Pancreas (tissue), 10 donors: ENCODE measurements at regions not wholly inside any gene's neighbourhood (a gene's known extent, or its start where the extent isn't known, plus 50 kb on each side); places are given as distances from the start of the nearest gene placed in this dataset.

ENCODE experiments used
- ATAC-seq, 4 donors: fragments of 200-7000 bp; cut with Tn5 transposase; one replicate each; pipeline versions ENCODE4 v1.8.0 to v1.9.1; 2020; ENCODE audit warnings: mild to moderate bottlenecking in 4 of 4, moderate library complexity in 4 of 4
- DNase-seq, 6 donors: peaks; one replicate each; pipeline ENCODE4 v3.0.0-alpha.2; 2020
- FAIRE-seq: peaks from 2 replicates; lab custom pipeline; 2012; peaks lifted over from hg19 to GRCh38; lab: Jason Lieb, UNC
- H3K27ac ChIP-seq, 4 donors: fragments of 200-600 bp; sonication (generic); 1 replicate in 3 of 4; 2 replicates in 1 of 4; pipeline versions ENCODE4 v1.5.0 to v1.8.0; 2020
- H3K27me3 ChIP-seq, 4 donors: fragments of 200-600 bp; one replicate each; pipeline ENCODE4 v1.8.0; 2021
- H3K36me3 ChIP-seq, 3 donors: fragments of 200-600 bp; sonication (generic) in 1 of 3; one replicate each; pipeline versions ENCODE4 v1.5.0 to v1.8.0; 2020 to 2021
- H3K4me1 ChIP-seq, 3 donors: fragments of 200-600 bp; one replicate each; pipeline ENCODE4 v1.8.0; 2021
- H3K4me3 ChIP-seq, 4 donors: fragments of 200-600 bp; sonication (generic) in 2 of 4; one replicate each; pipeline versions ENCODE4 v1.5.0 to v1.8.0; 2020 to 2021
- H3K9me3 ChIP-seq, 4 donors: fragments of 200-600 bp; one replicate each; pipeline ENCODE4 v1.8.0; 2021
- CTCF ChIP-seq, 4 donors: fragments of 200-600 bp; sonication (generic) in 3 of 4; IDR thresholded peaks; one replicate each; pipeline versions ENCODE4 v1.5.0 to v1.8.0; 2021; ENCODE audit warnings: antibody characterized with exemption in 4 of 4
- WGBS, 2 donors: extraction: QIAGEN DNeasy Blood & Tissue Kit; methylation state at CpG; one replicate each; pipeline ENCODE4 v1.1.7; 2013; 5-methylcytosine and 5-hydroxymethylcytosine counted together
- intact Hi-C, 3 donors: fragments of 100-400 bp; cut with DNase I; formaldehyde crosslinking; loops; one replicate each; pipeline versions ENCODE4 v1.11.1 to v1.14.2; 2022
- donor health status: healthy with polysubstance abuse.
- donor health status: DM: no; HTN: no; CAD: no; lungs with moderate emphysema.
- donor health status: DM: no; HTN: no; CAD: no.
- donor health status: control.
- donor health status: control.
- donor health status: Bipolar disorder and iron deficiency.
- donor health status: DM: yes; HTN: yes; CAD: no.
- donor health status: DM: no; HTN: no; CAD: no.
- donor health status: DM: no; HTN: no; CAD: no.
- donor health status: DM: yes; HTN: yes; CAD: no.

DNA sequence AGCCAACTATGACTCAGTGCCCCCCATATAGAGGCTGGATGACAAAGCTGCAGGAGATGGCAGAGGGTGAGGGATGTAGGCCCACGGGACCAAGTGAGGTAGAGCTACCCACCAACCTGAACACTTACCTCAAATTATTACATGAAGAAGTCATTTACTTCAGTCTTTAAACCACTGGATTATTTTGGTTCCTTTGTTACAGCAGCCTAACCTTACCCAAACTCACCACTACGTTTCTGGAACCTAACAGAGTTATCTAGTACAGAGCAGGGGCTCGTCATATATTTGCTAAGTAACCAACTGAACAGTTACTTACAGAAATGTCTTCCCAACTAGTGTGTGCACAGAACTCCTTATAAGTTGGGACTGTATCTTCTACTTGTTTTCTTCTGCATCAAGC lies 85.2 kb upstream of the IGF1 start:
- Histone ChIP-seq H3K4me3 (no peak overlapping the region), H3K36me3 (no peaks in the 10 kb centered on the region), H3K27ac (no peak overlapping the region), H3K9me3 (no peaks in the 10 kb centered on the region), H3K4me1 (no peaks in the 10 kb centered on the region), H3K27me3 (no peaks in the 10 kb centered on the region)
- DNase-seq (no peak), FAIRE-seq (no peak), ATAC-seq (no peak)
- no peak for TF ChIP-seq CTCF (IDR thresholded peaks at IDR 0.05)
- intact Hi-C loops = no loop called here
- WGBS, 2 donors = 50 to 65% methylated on average over 3 of the region's 3 CpGs

GRCh38 chr12:102564026-102564425 lies 83.7 kb upstream of the IGF1 start:
- FAIRE-seq (no peak), DNase-seq (no peak), ATAC-seq (no peak)
- H3K27me3 ChIP-seq = no peaks in the 10 kb centered on the region
- no peaks in the 10 kb centered on the region for H3K36me3 ChIP-seq
- H3K4me1 ChIP-seq = no peaks in the 10 kb centered on the region
- H3K4me3 ChIP-seq = no peak overlapping the region
- no peak for TF ChIP-seq CTCF (IDR thresholded peaks at IDR 0.05)
- intact Hi-C loops = no loop called here
- H3K9me3 ChIP-seq = no peaks in the 10 kb centered on the region
- WGBS, 2 donors = 52 to 56% methylated on average over 4 of the region's 4 CpGs
- H3K27ac ChIP-seq = no peak overlapping the region

DNA sequence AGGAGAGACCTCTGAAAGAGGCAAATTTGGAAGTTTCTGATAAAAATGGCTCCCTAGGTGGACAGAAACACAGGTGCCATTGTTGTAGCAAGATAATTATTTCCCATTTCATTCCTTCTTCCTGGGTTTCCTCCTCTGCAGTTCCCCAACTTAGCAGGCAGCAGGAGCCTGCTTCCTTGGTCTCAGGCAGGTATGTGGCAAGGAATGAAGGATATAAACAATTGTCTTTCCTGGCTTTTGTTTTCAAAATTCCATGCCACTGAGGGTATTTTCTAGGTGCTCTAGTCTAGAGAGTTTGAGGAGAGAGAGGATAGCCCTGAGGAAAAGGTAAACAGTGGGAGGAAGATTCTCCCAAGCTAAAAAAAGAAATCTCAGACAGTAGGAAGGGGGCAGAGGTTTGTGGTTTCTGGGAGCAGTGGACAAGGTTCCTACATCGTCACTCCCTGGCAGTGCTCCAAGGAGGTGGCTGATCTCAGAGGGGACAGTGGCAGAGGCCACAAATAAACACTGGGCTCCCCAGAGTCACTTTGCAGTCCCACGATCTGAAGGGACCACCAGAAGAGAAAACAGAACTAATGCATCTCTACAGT lies 82.6 kb upstream of the IGF1 start:
- Histone ChIP-seq H3K9me3 (no peaks in the 10 kb centered on the region), H3K4me1 (no peaks in the 10 kb centered on the region), H3K27me3 (no peaks in the 10 kb centered on the region), H3K4me3 (no peak overlapping the region), H3K27ac (no peak overlapping the region), H3K36me3 (no peaks in the 10 kb centered on the region)
- no peak for TF ChIP-seq CTCF (IDR thresholded peaks at IDR 0.05)
- FAIRE-seq = no peak
- ATAC-seq = no peak
- peak in 1 of 6 donors; percentile 15 for DNase-seq
- intact Hi-C loops = no loop called here
- 33 to 52% methylated on average over 2 of the region's 2 CpGs for WGBS, 2 donors

- no peak for ATAC-seq
- no peaks in the 10 kb centered on the region for H3K36me3 ChIP-seq
- no peak overlapping the region for H3K27ac ChIP-seq
- 78 to 86% methylated on average over 2 of the region's 2 CpGs for WGBS, 2 donors
- H3K4me1 ChIP-seq = no peaks in the 10 kb centered on the region
- no peaks in the 10 kb centered on the region for H3K9me3 ChIP-seq
- H3K27me3 ChIP-seq = no peaks in the 10 kb centered on the region
- intact Hi-C loops = no loop called here
- TF ChIP-seq CTCF (IDR thresholded peaks at IDR 0.05) = no peak
- no peak for FAIRE-seq
- no peak for DNase-seq
- H3K4me3 ChIP-seq = no peak overlapping the region
Observed at GRCh38 chr12:102551186-102551585, 70.8 kb upstream of the IGF1 start.

- H3K9me3 ChIP-seq = no peaks in the 10 kb centered on the region
- no peak overlapping the region for H3K27ac ChIP-seq
- H3K27me3 ChIP-seq = no peaks in the 10 kb centered on the region
- no peak overlapping the region for H3K4me3 ChIP-seq
- no peaks in the 10 kb centered on the region for H3K36me3 ChIP-seq
- FAIRE-seq = no peak
- intact Hi-C loops = no loop called here
- 64 to 77% methylated on average over 5 of the region's 5 CpGs for WGBS, 2 donors
- DNase-seq = no peak
- no peak for ATAC-seq
- no peak for TF ChIP-seq CTCF (IDR thresholded peaks at IDR 0.05)
- no peaks in the 10 kb centered on the region for H3K4me1 ChIP-seq
Observed at GRCh38 chr12:102549691-102550090, 69.3 kb upstream of the IGF1 start.
